HG03060 (cell line): ENCODE measurements at regions not wholly inside any gene's neighbourhood (a gene's known extent, or its start where the extent isn't known, plus 50 kb on each side); places are given as distances from the start of the nearest gene placed in this dataset.
"Not testable (repeated sequence)": the region's sequence is repeated elsewhere in the genome, so short reads cannot be mapped to it uniquely, and the experiment has no call there.

ENCODE experiments used
- ATAC-seq: cut with Tn5 transposase; IDR thresholded peaks from one replicate; pipeline ENCODE4 v1.9.1; 2021; ENCODE audit warnings: low read depth, moderate number of reproducible peaks; ENCODE audit not compliant: unreplicated experiment

DNA sequence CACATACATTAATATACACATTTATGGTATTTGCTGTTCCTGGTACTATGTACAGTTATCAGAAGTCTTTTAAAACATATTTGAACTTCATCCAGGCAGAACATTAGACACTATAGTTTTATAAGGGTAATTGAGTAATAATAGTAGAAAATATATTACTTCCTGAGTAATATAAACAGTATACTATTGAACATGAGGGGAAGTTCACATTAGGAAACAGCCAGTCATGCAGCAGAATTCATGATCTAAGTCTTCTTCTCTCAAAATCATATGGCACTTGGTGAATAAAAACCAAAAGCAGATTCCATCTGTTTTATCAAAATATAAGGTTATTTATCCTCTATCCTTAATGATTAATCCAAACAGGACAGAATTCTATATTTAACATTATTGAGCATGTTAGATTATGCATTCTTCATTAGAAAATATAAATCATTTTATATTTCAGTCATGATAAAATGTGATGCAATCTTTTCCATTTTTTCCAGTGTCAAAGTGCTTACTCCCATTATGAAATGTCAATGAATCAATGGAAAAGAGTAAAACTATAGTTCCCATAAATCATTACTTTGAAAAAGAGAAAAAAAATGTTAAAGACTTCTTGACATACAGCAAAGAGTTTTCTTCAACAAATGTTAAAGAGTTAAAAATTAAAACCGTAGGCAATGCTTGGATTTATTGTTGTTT lies 584.3 kb upstream of the TUSC1 start:
- no peak for ATAC-seq

DNA sequence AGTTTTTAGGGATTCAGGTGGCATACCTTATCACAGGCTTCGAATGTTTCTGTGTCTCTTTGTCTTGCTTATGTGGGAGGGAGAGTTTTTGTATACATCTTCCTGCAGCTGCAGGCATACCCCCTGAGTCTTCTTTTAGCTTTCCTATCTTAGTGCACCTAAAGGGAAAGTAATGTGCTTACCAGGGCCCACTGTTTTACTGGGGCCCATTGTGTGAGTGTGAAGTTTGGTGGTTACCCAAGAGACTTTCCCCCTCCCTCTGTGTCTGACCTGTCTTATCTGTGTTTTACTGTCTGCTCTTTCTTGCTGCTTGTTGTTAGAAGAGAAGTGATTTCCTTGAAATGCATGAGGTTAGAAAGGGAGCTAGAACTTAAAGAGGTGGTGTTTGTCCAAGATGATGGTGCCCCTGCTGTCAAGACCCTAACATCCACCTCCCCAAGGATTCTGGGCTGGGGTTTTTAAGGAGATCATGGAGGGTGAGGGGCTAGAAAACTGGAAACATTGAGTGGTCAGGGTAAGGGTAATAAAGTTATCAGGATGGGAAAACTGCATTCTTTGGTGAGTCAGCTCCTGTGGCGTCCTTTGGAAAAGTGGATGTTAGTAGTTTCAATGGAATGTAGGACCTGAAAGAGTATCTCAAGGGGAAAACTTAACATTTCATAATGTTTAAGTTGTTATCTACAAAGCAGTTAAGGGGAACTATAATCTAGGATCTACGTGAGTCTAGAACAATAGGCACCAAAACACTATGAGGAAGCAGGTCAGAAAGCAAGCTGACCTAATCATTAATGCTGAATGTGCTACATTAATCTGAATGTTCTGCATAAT lies 583.5 kb upstream of the TUSC1 start:
- no peak for ATAC-seq

DNA sequence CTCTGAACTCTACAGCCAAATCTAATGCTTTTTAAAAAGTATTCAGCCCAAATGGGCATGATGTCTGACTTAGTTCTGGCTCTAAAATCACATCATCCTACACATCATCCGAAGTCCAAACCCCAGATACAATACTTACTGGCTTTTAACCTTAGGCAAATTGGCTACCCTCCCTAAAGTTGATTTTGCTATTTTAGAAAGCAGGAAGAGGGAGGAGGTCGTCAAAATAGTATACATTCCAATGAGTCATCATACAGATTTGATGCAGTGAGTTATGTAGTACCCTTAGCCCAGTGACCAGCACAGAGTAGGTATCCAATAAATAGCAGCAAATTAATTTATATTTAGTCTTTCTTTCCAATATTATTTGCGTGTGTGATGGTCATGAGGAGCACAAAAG lies 582.0 kb upstream of the TUSC1 start:
- no peak for ATAC-seq

DNA sequence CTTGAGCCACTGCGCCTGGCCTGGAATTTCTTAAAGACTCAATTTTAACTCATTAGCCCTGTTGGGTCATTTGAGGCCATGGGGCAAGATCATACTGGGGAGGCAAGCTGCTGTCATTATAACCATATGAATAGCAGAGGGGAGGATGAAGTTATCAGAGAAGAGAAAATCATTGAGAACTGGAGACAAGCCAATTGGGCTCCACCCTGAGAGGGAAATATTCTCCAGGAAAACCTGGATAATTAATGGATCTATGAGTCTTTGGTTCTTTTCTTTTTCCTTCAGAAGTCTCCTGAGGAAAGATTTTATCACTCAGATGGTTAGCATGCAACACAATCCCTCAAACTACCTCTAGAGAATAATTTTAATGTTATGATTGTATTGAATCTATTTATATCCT lies 569.6 kb upstream of the TUSC1 start:
- ATAC-seq: no peak

DNA sequence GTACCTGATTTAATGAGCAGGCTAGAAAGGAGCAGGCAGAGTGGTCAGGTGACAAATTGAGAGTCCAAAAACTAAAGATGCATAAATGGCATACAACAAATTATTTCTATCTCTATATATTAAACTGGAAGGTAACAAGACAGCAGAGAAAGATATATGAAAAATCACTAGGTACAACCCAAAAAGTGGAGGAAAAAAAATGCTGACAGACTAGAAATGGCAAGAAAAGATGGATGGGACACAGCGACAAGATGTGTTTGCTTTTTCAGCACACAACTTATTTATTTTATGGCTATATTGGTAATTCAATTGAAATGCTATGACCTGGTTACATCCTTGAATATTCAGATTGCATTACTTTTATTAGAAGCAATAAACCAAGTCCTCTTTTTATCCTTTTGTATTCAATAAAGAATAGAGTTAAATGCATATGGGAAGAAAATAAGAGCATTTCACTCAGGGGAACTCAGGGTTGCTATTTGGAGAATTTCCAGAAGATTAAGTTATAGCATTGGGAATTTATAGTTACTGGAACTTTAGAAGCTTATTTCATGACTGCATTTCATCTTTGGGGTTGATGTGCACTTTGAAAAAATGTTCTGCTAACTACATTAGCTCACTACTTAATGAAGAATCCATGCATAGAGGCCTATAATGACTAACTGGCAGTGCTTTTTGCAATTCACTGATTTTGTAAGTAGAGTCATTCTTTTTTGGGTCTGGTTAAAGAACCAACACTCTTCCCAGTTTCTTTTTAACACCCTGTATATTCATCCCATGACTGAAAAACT lies 566.6 kb upstream of the TUSC1 start:
- no peak for ATAC-seq

DNA sequence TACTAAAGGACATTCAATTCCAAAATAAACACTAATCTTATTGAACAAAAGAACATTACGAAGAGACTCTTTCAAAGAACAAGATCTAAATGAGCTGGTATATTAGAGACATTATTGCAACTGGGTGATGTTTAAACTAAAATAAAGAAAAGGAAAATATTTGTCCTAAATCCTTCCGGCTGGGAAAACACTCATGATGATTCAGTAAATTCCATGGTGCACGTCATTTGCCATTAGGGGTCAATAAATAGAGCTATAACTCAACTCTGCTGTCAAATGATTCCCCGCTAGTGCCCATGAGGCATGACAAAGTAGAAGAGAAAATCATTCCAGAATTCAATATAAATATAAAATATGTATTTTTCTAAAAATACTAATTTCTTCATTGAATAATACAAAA lies 565.5 kb upstream of the TUSC1 start:
- ATAC-seq: no peak

DNA sequence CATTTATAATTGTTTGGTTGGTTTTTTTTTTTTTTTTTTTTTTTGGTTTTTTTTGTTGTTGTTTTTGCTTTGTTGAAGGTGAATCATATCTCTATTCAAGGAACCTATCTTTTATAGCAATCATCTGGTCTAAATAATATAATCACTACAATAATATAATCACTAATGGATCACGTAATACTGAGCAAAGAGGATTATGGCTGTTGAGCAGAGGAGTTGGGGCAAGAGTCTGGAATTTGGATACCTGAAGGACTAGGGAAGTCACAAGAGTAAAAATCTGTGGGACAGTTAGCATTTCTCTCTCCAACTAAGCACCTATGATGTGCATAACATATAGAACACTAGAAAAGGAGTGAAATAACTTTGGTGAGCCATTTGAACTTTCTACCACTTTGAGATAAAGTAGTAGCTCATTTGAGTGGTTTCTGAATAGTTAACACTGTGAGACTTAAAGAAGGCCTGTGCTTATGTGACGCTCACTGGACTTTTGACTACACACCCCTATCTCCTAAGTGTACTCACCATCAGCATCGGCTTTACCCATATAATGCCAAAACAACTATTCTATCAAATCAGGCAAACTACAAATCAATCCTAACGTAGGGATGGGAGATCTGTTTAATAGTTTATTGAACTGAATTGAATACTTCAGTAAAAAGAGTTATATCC lies 564.9 kb upstream of the TUSC1 start:
- ATAC-seq: no peak

DNA sequence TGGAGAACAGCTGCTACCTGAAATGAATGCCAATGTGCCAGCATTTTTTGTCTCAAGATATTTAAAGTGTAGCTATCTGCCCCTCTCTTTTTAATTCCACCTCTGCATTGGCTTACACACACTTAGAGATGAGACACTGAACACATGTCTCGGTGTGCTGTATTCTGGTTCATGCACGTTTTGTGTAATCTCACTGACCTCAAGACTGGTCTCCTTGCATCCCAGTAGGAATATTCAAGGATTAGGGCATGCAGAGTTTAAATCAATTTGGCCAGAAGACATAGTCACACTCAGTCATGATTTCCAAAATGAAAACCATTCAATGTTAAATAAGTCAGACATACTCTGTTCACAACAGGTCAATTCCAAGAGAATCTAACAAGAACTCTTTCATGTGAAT lies 561.8 kb upstream of the TUSC1 start:
- no peak for ATAC-seq

DNA sequence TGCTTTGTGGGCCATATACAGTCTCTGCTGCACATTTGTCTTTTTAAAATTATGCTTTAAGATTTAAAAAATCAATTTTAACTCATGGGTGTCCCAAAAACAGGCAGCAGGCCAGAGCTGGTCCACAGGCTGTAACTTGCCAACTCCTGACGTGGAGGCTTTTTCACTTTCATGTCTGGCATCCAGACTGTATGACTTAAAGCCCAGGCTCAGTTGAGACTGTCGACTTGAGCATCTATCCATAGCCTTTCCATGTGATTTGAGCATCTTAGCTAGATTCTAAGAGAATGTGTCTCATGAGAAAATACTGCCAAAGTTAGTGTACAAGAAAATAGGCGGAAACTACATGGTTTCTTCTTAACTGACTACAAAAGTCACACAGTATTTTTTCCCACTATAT lies 559.0 kb upstream of the TUSC1 start:
- ATAC-seq: no peak

DNA sequence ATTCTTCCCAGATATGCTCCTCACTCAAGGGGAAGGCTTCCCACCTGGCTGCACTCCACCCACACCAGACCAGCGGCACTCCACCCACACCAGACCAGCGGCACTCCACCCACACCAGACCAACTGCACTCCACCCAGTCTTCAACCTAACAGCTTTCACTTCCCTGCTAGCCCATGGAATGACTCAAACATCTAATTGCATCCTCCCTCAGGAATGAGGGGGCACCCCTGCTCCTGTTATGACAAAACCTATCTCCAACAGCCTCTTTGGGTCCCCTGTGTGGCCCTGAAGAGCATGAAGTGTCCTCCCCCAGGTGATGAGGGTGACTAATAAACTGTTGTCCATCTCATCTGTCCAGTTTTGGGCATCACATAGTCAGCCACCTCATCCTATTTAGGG lies 556.6 kb upstream of the TUSC1 start:
- ATAC-seq: no peak

DNA sequence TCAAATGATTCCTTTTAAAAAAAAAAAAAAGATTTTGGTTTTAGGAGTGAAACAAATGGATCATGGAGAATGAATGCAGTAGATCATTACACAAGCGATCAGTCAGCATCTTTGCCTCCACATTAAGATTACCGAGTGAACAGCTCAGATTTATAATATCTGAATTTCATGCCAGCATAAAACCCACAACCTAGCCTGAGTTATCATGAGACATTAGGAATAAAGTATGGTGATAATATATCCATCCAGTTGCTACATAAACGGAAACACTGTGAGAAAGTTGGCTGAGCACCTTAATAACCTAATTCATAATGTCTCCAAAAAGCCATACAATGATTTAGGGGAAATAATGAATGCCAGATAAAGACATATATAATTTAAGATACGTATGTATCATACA lies 553.1 kb upstream of the TUSC1 start:
- ATAC-seq: no peak

DNA sequence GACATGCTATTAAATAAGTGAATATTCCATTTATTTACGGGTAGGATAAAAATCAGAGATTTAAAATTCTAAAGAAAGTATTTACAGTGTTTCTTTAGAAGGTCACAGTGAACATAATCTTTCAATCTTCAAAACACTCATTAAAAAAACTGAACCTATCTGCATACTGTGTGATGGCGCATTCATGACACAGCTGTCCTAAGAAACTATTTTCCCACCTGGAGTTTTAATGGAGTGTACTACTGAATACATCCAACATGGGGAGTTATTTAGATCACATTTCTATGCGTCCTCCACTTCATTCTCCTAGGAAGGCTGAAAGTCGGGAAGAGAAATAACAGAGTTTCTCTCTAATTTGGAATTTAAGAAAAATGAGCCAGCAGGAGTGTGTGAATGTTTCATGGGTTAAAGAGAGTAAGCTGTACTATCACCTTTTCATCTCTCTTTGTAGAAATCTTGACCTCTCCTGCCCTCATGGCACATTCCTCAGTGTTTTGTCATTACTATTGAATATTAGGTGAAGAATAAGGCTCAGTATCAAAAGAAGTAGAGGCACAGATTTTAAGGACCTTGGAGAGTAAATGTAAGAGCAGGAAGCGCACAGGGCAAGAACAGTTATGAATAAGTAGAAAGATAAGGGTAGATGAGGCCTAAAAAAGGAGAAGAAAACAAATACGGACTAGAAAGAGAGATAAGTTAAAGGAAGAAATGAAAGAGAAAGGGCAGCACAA lies 551.2 kb upstream of the TUSC1 start:
- no peak for ATAC-seq

DNA sequence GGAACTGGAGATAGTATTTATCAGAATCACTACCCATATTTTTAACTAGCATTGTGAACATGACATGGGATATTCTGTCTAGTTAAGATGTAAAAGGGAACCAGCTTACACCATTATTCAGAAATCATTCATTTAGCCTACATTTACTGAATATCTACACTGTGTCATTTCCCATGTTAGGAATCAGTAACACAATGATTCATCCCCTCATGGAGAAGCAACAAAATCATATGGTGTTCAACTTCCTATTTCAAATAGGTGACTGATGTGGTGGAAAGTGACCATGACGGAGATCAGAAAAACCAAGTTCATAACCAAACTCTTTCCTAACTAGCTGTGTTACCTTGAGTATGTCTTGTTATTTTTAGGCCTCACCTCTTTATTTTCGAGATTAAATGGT lies 550.0 kb upstream of the TUSC1 start:
- ATAC-seq: no peak

DNA sequence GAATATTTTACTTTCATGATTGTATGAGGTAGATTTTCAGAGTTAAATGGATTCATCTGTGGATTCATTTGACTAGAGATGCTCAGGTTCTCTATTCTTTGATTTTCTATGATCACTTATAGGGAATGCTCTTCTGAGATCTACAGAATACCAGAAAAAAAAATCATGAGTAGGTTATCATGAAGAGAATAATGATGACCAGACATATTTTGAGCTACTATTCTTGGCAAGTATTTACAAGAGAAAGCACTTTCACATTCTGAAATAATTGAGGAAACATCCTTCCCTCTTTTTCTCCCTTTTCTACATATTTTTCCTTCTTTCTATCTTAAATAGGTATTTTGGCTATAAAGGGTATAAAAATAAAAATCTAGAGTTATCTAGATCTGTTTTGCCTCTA lies 543.0 kb upstream of the TUSC1 start:
- ATAC-seq: no peak

DNA sequence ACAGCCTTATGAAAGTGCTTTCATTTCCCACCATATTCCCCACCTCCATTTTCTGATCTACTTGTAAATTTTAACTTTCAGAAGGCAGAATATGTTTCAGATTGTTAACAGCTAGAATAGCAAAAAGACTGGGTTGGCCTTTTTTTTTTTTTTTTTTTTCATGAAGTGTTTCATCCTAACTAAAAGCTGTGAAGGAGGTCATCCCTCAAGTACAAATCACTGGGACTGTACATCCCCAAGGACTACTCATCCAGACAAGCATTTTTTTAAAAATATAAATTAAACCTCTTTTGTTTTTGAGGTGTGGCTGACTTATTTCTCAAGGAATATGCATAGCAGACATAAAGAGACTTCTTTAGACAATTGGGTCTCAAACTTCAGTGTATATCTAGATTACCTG lies 542.1 kb upstream of the TUSC1 start:
- ATAC-seq: no peak

DNA sequence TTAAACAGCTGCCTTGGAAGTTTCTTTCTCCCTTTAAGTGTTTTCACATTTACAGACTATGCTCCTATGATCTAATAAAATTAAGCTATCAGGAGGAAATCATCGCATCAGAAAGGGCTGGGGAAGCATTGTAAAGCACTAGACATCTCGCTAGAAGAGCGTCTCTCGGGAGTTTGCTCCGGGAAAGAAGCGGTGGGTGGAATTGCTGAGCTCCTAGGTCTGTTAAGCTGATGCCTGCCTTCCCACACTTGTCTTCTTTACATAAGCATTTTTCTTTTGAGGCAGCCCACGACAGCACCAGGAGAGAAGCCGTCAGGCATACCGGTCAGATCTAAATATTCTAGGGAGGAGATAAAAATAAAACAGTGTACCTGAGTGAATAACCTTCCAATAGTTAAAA lies 541.7 kb upstream of the TUSC1 start:
- ATAC-seq: no peak

DNA sequence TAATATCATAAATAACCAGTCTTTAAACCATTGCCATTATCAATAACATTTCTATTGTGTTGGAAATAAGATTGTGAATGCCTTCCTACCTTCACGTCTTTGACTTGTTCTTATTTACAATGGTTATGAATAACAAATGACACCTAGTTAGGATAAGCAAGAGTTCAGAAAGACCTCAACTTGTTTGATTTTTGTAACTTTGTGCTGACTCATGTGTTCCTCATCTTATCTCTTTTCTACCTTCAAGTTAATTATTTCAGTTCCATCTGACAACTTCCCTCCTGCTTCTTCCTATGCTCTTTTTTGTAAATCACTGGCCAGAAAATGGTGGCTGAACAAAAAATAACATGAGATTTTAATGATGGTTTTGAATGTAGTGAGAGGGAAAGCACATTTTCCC lies 538.5 kb upstream of the TUSC1 start:
- no peak for ATAC-seq

DNA sequence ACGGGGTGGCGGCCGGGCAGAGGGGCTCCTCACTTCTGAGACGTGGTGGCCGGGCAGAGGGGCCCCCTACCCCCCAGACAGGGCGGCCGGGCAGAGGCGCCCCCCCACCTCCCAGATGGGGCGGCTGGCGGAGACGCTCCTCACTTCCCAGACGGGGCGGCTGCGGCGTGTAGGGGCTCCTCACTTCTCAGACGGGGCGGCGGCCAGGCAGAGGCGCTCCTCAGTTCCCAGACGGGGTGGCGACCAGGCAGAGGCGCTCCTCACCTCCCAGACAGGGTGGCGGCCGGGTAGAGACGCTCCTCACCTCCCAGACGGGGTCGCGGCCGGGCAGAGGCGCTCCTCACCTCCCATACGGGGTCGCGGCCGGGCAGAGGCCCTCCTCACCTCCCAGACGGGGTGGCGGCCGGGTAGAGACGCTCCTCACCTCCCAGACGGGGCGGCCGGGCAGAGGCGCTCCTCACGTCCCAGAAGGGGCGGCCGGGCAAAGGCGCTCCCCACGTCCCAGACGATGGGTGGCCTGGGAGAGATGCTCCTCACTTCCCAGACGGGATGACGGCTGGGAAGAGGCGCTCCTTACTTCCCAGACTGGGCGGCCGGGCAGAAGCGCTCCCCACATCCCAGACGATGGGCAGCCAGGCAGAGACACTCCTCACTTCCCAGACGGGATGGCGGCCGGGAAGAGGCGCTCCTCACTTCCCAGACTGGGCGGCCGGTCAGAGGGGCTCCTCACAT lies 536.6 kb upstream of the TUSC1 start:
- ATAC-seq: not testable (repeated sequence)

DNA sequence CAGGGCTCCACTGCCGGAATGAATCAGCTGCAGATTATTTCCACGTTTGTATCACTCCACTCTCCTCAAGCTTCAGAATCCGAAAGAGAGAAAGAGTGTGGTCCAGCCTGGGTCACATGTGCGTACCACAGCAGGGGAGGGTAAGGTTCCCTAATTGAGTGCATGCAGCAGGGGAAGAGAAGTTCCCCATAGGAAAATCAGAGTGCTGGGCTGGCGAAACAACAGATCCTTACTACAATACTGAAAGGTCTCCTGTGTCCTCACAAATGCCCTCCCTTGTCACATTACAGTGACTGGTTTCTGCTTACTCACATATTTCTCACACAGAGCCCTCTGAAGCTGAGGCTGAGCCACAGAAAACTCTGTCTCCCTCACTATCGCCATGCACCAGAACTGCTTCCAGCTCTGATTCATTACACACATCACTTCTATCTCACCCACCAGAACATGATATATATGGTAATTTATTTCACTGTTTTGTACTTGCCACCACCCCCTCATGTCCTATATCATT lies 532.2 kb upstream of the TUSC1 start:
- ATAC-seq: no peak
